Epithelial cell of esophagus (primary cell): ENCODE measurements at regions not wholly inside any gene's neighbourhood (a gene's known extent, or its start where the extent isn't known, plus 50 kb on each side); places are given as distances from the start of the nearest gene placed in this dataset.

Experiments used
- DNase-seq: peaks from one replicate; pipeline ENCODE4 v3.0.0; 2010; ENCODE audit warnings: low read depth
- H3K4me3 ChIP-seq: 2 replicates; pipeline ENCODE4 v1.5.1; 2011; ENCODE audit warnings: mild to moderate bottlenecking, low read length, control low read depth
- TF ChIP-seq, protein P1 (sequence below): IDR thresholded peaks from 2 replicates; pipeline ENCODE4 v1.5.1; 2011; ENCODE audit warnings: low read depth, mild to moderate bottlenecking, low read length, control low read depth, inconsistent platforms; ENCODE audit not compliant: insufficient read depth; ENCODE audit errors: missing control alignments

DNA sequence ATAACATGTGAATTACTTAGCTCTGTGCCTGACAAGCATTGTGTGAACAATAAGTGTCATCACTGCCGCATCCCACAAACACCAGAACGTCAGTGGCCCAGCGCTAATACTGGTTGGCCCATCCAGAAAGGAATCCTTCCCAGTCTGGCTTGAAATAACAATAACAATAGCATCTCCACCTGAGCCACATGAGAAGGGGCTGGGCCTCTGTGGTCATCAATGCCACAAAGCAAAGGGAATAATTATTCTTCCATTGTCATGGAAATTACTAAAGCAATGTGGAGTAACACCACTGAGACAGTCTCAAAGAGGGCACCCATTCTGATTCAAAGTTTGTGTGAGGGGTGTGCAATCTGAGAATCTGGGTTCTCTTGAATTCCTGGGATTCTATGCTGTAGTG, 105.7 kb upstream of the INHBA start:
- TF ChIP-seq, protein P1, sequence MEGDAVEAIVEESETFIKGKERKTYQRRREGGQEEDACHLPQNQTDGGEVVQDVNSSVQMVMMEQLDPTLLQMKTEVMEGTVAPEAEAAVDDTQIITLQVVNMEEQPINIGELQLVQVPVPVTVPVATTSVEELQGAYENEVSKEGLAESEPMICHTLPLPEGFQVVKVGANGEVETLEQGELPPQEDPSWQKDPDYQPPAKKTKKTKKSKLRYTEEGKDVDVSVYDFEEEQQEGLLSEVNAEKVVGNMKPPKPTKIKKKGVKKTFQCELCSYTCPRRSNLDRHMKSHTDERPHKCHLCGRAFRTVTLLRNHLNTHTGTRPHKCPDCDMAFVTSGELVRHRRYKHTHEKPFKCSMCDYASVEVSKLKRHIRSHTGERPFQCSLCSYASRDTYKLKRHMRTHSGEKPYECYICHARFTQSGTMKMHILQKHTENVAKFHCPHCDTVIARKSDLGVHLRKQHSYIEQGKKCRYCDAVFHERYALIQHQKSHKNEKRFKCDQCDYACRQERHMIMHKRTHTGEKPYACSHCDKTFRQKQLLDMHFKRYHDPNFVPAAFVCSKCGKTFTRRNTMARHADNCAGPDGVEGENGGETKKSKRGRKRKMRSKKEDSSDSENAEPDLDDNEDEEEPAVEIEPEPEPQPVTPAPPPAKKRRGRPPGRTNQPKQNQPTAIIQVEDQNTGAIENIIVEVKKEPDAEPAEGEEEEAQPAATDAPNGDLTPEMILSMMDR, result no peak
- no peak for DNase-seq
- H3K4me3 ChIP-seq, result no peak overlapping the region

DNA sequence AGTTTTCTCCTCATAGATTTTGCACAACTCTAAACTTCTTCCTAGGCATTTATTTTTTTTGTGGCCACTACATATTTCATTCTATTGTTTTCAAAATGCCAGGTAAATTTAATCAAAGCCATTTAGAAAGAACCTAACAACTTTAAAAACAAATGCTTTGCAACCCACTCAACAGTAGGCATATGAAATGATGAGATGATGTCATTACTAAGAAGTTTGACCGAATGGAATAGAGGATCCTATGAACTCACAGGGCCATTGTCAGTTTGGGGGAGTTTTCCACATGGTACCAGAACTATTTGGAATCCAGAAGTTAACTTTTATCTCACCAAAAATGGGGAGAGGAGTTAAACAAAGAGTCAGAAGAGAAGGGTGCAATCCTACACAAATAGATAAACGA, 100.7 kb upstream of the INHBA start:
- TF ChIP-seq, protein P1, result no peak
- DNase-seq, result no peak
- H3K4me3 ChIP-seq, result no peak overlapping the region

DNA sequence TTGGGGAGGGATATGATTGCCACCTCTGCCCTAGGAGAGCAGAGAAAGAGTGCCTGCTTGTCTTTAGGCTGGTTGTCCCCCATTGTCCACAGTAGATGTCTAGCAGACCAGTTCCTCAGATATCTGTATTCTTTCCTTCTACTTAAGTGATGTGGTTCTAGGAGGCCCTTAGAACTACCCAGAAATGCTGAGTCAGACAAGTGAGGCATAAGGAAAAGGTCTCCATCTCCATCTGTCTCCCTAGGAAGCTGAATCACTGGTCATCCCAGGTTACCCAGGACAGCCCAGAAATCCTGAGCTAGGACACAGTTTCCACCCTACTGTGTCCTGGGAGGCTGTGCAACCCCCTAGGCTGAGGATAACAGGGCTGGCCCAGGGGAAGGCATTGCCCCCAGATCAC, 93.4 kb upstream of the INHBA start:
- no peak overlapping the region for H3K4me3 ChIP-seq
- peak; percentile 12 for DNase-seq
- TF ChIP-seq, protein P1, result no peak

DNA sequence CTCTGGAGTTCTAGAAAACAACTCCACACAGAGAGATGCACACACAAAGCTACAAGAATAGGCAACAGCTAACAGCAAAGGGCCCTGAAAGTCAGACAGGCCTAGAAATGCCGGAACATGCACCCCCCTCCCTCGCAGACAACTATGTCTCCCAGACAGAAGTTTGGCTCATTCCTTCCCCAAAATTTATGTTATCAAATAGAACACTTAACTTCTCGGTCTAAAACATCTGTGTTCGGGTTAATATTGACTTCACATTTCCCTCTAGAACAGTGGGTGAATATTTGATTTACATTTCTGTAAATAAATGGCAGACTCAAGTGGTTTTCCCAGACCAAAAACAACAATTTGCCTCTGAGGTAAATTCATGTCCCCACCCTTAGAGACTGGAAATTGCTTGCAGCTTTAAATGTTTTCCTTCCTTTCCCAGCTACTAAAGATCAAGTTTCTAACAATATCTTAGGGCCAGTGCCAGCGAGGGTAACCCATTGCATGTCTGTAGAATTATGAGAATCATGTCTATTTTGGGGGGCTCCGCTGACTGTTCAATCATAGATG, 92.5 kb upstream of the INHBA start:
- H3K4me3 ChIP-seq, result no peak overlapping the region
- no peak for DNase-seq
- TF ChIP-seq, protein P1, result no peak

DNA sequence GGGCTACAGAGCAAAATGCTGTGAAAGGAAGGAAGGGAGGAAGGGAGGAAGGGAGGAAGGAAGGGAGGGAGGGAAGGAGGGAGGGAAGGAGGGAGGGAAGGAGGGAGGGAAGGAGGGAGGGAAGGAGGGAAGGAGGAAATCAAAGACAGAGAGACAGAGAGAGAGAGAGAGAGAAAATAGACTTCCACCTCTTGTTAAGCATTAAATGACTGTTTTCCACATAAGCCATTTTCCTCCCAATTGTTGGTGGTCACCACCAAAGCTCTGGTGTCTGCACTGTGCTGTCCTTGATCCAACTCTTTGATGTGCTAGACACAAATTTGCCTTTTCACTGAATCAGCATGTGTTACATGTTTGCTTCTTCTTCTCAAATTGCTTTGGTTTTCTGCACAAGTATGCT, 90.7 kb upstream of the INHBA start:
- no peak overlapping the region for H3K4me3 ChIP-seq

DNA sequence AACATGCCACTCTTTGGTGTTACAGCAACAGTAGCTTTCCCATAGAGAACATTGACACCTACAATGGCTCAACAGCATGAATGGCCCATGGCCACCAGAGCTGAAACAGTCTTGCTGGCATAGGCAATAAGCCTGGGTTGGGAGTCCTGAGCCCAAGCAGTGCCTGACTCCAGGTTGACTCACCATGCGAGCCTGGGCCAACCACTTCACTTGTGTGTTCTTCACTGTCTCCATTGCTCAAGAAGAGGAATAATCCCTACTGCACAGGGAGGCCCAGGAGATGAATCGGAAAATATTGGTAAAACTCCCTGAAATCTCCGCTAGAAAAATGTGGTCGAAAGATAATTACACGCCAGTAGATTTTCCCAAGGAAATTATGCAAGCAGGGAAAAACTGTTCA, 89.2 kb upstream of the INHBA start:
- DNase-seq, result peak; percentile 88
- H3K4me3 ChIP-seq, result no peak overlapping the region
- TF ChIP-seq, protein P1, result no peak

More for the DNA sequence above, 90.7 kb upstream of the INHBA start:
- TF ChIP-seq, protein P1, result no peak
- no peak for DNase-seq

DNA sequence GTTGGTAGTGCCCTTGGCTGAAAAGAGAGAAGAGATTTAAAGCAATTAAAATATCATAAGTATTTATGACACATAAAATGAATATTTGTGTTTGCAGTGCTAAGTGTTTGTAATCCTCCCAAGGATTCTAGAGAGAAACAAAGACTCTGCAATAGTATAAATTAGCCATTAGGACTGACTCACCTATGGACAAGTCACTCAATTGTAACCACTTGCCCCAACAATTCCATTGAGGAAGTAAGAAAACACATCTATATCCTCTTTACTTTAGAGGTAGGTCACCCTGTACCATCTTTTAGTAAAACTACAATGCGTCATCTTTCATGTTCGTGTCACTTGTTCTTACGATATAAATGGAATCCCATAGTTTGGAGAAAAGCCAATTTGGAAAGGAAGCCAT, 85.7 kb upstream of the INHBA start:
- DNase-seq, result peak; percentile 84
- H3K4me3 ChIP-seq, result no peak overlapping the region
- TF ChIP-seq, protein P1, result no peak
